ENCODE measurements at regions not wholly inside any gene's neighbourhood (a gene's known extent, or its start where the extent isn't known, plus 50 kb on each side); places are given as distances from the start of the nearest gene placed in this dataset.

DNA sequence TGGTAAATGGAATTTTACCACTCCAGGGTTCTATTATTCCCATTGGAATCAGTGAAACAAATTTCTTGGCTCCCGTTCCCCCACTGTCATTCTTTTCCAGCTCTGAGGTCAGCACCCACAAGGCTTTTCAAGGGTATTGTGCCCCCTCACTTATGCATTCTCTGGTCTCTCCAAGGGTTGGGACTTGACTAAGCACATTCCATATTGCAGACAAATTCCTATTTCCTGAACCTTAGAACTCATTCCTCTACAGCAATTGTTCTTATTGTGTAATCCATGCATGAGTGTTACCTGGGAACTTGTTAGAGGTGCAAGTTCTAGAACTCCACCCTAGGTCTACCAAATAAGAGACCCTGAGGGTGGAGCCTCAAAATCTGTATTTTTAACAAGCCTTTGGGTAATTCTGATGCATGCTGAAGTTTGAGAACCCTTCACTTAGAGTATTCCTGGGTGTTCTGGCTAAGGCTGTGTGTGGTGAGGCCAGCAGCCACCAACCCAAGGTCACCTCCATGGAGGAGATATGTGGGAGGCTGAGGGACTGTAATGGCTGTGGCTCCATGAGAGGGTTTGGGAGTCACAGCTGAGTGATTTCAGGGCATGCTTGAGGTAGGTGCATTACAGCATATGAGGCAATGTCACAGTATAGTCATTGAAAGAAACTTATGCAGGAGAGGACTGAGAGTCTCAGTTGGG lies 150.9 kb downstream of the TTC6 start:
- TF ChIP-seq, protein P1, sequence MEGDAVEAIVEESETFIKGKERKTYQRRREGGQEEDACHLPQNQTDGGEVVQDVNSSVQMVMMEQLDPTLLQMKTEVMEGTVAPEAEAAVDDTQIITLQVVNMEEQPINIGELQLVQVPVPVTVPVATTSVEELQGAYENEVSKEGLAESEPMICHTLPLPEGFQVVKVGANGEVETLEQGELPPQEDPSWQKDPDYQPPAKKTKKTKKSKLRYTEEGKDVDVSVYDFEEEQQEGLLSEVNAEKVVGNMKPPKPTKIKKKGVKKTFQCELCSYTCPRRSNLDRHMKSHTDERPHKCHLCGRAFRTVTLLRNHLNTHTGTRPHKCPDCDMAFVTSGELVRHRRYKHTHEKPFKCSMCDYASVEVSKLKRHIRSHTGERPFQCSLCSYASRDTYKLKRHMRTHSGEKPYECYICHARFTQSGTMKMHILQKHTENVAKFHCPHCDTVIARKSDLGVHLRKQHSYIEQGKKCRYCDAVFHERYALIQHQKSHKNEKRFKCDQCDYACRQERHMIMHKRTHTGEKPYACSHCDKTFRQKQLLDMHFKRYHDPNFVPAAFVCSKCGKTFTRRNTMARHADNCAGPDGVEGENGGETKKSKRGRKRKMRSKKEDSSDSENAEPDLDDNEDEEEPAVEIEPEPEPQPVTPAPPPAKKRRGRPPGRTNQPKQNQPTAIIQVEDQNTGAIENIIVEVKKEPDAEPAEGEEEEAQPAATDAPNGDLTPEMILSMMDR (IDR thresholded peaks at IDR 0.05; ENCODE audit: poor library complexity, severe bottlenecking), result no peak
- TF ChIP-seq EP300 (conservative IDR thresholded peaks at IDR 0.05; ENCODE audit: poor library complexity, severe bottlenecking) (no peak), POLR2AphosphoS5 (IDR thresholded peaks at IDR 0.05) (no peak), SMC3 (conservative IDR thresholded peaks at IDR 0.05; ENCODE audit: poor library complexity) (no peak), EZH2 (IDR thresholded peaks at IDR 0.05; ENCODE audit: borderline replicate concordance, insufficient read depth, low read length, poor library complexity, severe bottlenecking) (no peak), TAF1 (IDR thresholded peaks at IDR 0.05; ENCODE audit: low read depth) (no peak)
- TF ChIP-seq, protein P2, sequence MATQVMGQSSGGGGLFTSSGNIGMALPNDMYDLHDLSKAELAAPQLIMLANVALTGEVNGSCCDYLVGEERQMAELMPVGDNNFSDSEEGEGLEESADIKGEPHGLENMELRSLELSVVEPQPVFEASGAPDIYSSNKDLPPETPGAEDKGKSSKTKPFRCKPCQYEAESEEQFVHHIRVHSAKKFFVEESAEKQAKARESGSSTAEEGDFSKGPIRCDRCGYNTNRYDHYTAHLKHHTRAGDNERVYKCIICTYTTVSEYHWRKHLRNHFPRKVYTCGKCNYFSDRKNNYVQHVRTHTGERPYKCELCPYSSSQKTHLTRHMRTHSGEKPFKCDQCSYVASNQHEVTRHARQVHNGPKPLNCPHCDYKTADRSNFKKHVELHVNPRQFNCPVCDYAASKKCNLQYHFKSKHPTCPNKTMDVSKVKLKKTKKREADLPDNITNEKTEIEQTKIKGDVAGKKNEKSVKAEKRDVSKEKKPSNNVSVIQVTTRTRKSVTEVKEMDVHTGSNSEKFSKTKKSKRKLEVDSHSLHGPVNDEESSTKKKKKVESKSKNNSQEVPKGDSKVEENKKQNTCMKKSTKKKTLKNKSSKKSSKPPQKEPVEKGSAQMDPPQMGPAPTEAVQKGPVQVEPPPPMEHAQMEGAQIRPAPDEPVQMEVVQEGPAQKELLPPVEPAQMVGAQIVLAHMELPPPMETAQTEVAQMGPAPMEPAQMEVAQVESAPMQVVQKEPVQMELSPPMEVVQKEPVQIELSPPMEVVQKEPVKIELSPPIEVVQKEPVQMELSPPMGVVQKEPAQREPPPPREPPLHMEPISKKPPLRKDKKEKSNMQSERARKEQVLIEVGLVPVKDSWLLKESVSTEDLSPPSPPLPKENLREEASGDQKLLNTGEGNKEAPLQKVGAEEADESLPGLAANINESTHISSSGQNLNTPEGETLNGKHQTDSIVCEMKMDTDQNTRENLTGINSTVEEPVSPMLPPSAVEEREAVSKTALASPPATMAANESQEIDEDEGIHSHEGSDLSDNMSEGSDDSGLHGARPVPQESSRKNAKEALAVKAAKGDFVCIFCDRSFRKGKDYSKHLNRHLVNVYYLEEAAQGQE (IDR thresholded peaks at IDR 0.05; ENCODE audit: borderline replicate concordance), result no peak

All from neural cell (in vitro differentiated cells).